SK-N-SH (cell line): ENCODE measurements at regions not wholly inside any gene's neighbourhood (a gene's known extent, or its start where the extent isn't known, plus 50 kb on each side); places are given as distances from the start of the nearest gene placed in this dataset.

Source experiments
- CHD2 ChIP-seq: fragments of 150-350 bp; IDR thresholded peaks from 2 replicates; pipeline ENCODE4 v1.6.1; 2018; ENCODE audit warnings: low read length; ENCODE audit not compliant: partially characterized antibody
- USF2 ChIP-seq: fragments of 150-350 bp; IDR thresholded peaks from 2 replicates; pipeline ENCODE4 v1.6.1; 2017; ENCODE audit warnings: antibody characterized with exemption, low read length, low read depth, borderline replicate concordance
- TF ChIP-seq, protein P1 (sequence below): fragments of 200-600 bp; sonication (generic); IDR thresholded peaks from 2 replicates; pipeline ENCODE4 v1.6.1; 2017; ENCODE audit warnings: antibody characterized with exemption, mild to moderate bottlenecking, moderate library complexity

DNA sequence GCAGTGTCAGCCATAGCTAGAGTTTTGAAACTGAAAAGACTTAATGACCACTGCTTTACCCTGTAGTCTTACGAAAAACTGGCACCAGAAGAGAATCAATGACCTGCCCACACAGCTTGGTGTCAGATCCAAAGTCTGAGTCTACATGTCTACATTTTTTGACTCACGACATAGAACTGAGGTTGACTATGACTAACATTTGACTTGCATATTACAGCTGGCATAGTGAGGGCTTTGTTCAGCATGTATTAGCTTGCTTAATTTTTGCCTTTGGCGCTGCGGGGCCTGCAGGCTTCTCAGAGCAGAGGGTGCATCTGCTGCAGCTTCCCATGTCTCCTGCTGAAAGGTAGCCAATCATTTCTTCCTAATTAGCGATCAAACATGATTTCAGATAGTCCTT, 167.0 kb downstream of the EBLN2 start:
- TF ChIP-seq, protein P1, sequence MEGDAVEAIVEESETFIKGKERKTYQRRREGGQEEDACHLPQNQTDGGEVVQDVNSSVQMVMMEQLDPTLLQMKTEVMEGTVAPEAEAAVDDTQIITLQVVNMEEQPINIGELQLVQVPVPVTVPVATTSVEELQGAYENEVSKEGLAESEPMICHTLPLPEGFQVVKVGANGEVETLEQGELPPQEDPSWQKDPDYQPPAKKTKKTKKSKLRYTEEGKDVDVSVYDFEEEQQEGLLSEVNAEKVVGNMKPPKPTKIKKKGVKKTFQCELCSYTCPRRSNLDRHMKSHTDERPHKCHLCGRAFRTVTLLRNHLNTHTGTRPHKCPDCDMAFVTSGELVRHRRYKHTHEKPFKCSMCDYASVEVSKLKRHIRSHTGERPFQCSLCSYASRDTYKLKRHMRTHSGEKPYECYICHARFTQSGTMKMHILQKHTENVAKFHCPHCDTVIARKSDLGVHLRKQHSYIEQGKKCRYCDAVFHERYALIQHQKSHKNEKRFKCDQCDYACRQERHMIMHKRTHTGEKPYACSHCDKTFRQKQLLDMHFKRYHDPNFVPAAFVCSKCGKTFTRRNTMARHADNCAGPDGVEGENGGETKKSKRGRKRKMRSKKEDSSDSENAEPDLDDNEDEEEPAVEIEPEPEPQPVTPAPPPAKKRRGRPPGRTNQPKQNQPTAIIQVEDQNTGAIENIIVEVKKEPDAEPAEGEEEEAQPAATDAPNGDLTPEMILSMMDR, result no peak
- TF ChIP-seq CHD2, result no peak
- TF ChIP-seq USF2, result no peak
